DOHH2 (cell line): ENCODE measurements at regions not wholly inside any gene's neighbourhood (a gene's known extent, or its start where the extent isn't known, plus 50 kb on each side); places are given as distances from the start of the nearest gene placed in this dataset.

Experiments used
- H3F3A ChIP-seq: fragments of 200-600 bp; sonication (generic), shearing (Covaris generic); 2 replicates; pipeline ENCODE4 v1.6.0; 2016; ENCODE audit warnings: antibody characterized with exemption, mild to moderate bottlenecking; ENCODE audit not compliant: control insufficient read depth, insufficient read depth
- H3K27ac ChIP-seq: fragments of 200-600 bp; sonication (generic); 2 replicates; pipeline ENCODE4 v1.5.1; 2014; ENCODE audit warnings: low read depth, mild to moderate bottlenecking, low read length, moderate library complexity
- H3K27me3 ChIP-seq: fragments of 200-600 bp; sonication (generic); 2 replicates; pipeline ENCODE4 v1.6.1; 2014; ENCODE audit warnings: mild to moderate bottlenecking, low read length, mixed read lengths; ENCODE audit not compliant: control insufficient read depth
- H3K36me3 ChIP-seq: fragments of 200-600 bp; sonication (generic); 2 replicates; pipeline ENCODE4 v1.6.1; 2014; ENCODE audit warnings: mild to moderate bottlenecking, low read length, moderate library complexity, mixed read lengths; ENCODE audit not compliant: control insufficient read depth
- H3K4me1 ChIP-seq: fragments of 200-600 bp; sonication (generic); 2 replicates; pipeline ENCODE4 v1.6.1; 2014; ENCODE audit warnings: mild to moderate bottlenecking, low read length, mixed read lengths; ENCODE audit not compliant: control insufficient read depth
- H3K4me2 ChIP-seq: fragments of 200-600 bp; sonication (generic); 2 replicates; pipeline ENCODE4 v1.6.0; 2014; ENCODE audit warnings: mild to moderate bottlenecking, low read length, moderate library complexity
- H3K4me3 ChIP-seq: fragments of 200-600 bp; sonication (generic); 2 replicates; pipeline ENCODE4 v1.5.1; 2014; ENCODE audit warnings: mild to moderate bottlenecking, low read length, mixed read lengths
- H3K79me2 ChIP-seq: fragments of 200-600 bp; sonication (generic); 2 replicates; pipeline ENCODE4 v1.6.1; 2014; ENCODE audit warnings: mild to moderate bottlenecking, low read length, mixed read lengths; ENCODE audit not compliant: control insufficient read depth
- H3K9me2 ChIP-seq: fragments of 200-600 bp; sonication (generic); replicated peaks from 2 replicates; pipeline ENCODE4 v1.6.1; 2014; ENCODE audit warnings: mild to moderate bottlenecking, low read length, mixed read lengths; ENCODE audit not compliant: control insufficient read depth
- H3K9me3 ChIP-seq: fragments of 200-600 bp; sonication (generic); 2 replicates; pipeline ENCODE4 v1.6.1; 2014; ENCODE audit warnings: antibody characterized with exemption, low read length, mixed read lengths; ENCODE audit not compliant: control insufficient read depth, insufficient read depth
- H4K20me1 ChIP-seq: fragments of 200-600 bp; sonication (generic); 2 replicates; pipeline ENCODE4 v1.6.0; 2014; ENCODE audit warnings: low read depth, mild to moderate bottlenecking, antibody characterized with exemption, low read length, moderate library complexity; ENCODE audit not compliant: control insufficient read depth, insufficient read depth
- EZH2phosphoT487 ChIP-seq: fragments of 200-600 bp; sonication (generic); IDR thresholded peaks from 2 replicates; pipeline ENCODE4 v1.6.1; 2017; ENCODE audit warnings: borderline replicate concordance, mild to moderate bottlenecking, antibody characterized with exemption, low read length, moderate library complexity, mixed read lengths
- TF ChIP-seq, protein P1 (sequence below): fragments of 200-600 bp; sonication (generic); IDR thresholded peaks from one replicate; pipeline ENCODE4 v1.5.1; 2014; ENCODE audit warnings: antibody characterized with exemption, mild to moderate bottlenecking, low read depth, low read length; ENCODE audit not compliant: poor library complexity, severe bottlenecking

DNA sequence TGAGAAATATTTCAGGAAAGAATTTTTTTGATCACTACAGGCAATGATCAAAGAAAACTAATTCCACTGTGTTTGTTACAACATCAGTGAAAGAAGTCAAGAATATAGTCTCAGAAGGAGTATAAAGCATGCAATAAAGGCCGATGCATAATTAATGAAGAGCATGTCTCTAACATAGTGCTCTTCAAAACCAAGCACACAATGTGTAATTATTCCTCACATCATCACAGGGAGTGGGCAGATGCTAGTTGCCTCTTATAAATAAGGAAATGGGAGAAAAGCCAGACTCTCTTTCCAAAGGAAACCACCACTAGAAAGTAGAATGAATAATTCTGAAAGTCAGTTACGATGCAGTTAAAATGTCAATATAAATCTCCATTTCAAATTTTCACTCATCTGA lies 220.1 kb downstream of the TEX36 start:
- no peaks in the 10 kb centered on the region for H3F3A ChIP-seq
- H4K20me1 ChIP-seq: no peaks in the 10 kb centered on the region
- no peaks in the 10 kb centered on the region for H3K27me3 ChIP-seq
- no peaks in the 10 kb centered on the region for H3K79me2 ChIP-seq
- H3K9me3 ChIP-seq: no peaks in the 10 kb centered on the region
- no peak overlapping the region for H3K4me2 ChIP-seq
- no peaks in the 10 kb centered on the region for H3K9me2 ChIP-seq
- H3K4me3 ChIP-seq: no peak overlapping the region
- H3K4me1 ChIP-seq: no peaks in the 10 kb centered on the region
- H3K27ac ChIP-seq: no peak overlapping the region
- H3K36me3 ChIP-seq: no peaks in the 10 kb centered on the region
- TF ChIP-seq, protein P1, sequence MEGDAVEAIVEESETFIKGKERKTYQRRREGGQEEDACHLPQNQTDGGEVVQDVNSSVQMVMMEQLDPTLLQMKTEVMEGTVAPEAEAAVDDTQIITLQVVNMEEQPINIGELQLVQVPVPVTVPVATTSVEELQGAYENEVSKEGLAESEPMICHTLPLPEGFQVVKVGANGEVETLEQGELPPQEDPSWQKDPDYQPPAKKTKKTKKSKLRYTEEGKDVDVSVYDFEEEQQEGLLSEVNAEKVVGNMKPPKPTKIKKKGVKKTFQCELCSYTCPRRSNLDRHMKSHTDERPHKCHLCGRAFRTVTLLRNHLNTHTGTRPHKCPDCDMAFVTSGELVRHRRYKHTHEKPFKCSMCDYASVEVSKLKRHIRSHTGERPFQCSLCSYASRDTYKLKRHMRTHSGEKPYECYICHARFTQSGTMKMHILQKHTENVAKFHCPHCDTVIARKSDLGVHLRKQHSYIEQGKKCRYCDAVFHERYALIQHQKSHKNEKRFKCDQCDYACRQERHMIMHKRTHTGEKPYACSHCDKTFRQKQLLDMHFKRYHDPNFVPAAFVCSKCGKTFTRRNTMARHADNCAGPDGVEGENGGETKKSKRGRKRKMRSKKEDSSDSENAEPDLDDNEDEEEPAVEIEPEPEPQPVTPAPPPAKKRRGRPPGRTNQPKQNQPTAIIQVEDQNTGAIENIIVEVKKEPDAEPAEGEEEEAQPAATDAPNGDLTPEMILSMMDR: no peak
- no peak for TF ChIP-seq EZH2phosphoT487

- no peak overlapping the region for H3K4me2 ChIP-seq
- H3F3A ChIP-seq: no peaks in the 10 kb centered on the region
- no peaks in the 10 kb centered on the region for H3K27me3 ChIP-seq
- H3K9me2 ChIP-seq: no peaks in the 10 kb centered on the region
- no peaks in the 10 kb centered on the region for H3K36me3 ChIP-seq
- H3K9me3 ChIP-seq: no peaks in the 10 kb centered on the region
- H3K79me2 ChIP-seq: no peaks in the 10 kb centered on the region
- H3K4me3 ChIP-seq: no peak overlapping the region
- no peaks in the 10 kb centered on the region for H4K20me1 ChIP-seq
- TF ChIP-seq, protein P1: no peak
- no peak for TF ChIP-seq EZH2phosphoT487
- no peak overlapping the region for H3K27ac ChIP-seq
- H3K4me1 ChIP-seq: no peaks in the 10 kb centered on the region
Observed at GRCh38 chr10:125460326-125460725, 222.6 kb downstream of the TEX36 start.

DNA sequence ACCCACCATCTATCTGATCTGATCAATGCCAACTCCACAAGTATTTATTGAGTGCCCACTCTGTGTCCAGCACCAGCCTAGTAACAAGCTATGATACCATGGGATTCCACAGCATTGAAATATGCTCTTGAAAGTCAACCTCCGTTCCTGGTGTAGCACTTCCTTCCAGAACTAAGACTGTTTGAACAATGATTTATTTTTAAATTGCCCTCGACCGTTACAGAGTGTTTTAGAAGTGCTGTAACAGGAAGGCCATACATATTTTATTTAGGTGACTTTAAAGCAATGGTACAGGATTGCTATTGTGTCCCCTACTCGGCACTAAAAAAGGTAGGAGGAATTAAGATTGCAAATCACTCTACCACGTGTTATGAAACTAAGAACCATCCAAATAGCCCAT lies 225.6 kb downstream of the TEX36 start:
- H3K27me3 ChIP-seq: no peaks in the 10 kb centered on the region
- H3K4me1 ChIP-seq: no peaks in the 10 kb centered on the region
- no peak overlapping the region for H3K27ac ChIP-seq
- H3K4me2 ChIP-seq: no peak overlapping the region
- H3F3A ChIP-seq: no peaks in the 10 kb centered on the region
- no peaks in the 10 kb centered on the region for H3K79me2 ChIP-seq
- H3K9me2 ChIP-seq: no peaks in the 10 kb centered on the region
- H3K9me3 ChIP-seq: no peaks in the 10 kb centered on the region
- no peaks in the 10 kb centered on the region for H3K36me3 ChIP-seq
- H3K4me3 ChIP-seq: no peak overlapping the region
- TF ChIP-seq, protein P1: no peak
- TF ChIP-seq EZH2phosphoT487: no peak
- H4K20me1 ChIP-seq: no peaks in the 10 kb centered on the region

GRCh38 chr10:125455855-125456254 lies 227.1 kb downstream of the TEX36 start:
- Histone ChIP-seq H4K20me1 (no peaks in the 10 kb centered on the region), H3K36me3 (no peaks in the 10 kb centered on the region), H3K4me2 (no peak overlapping the region), H3K9me2 (no peaks in the 10 kb centered on the region), H3K4me3 (no peak overlapping the region), H3K27me3 (no peaks in the 10 kb centered on the region), H3K9me3 (no peaks in the 10 kb centered on the region), H3K79me2 (no peaks in the 10 kb centered on the region), H3K4me1 (no peaks in the 10 kb centered on the region), H3F3A (no peaks in the 10 kb centered on the region), H3K27ac (no peak overlapping the region)
- no peak for TF ChIP-seq EZH2phosphoT487
- TF ChIP-seq, protein P1: no peak
